Ishikawa (cell line): ENCODE measurements at regions not wholly inside any gene's neighbourhood (a gene's known extent, or its start where the extent isn't known, plus 50 kb on each side); places are given as distances from the start of the nearest gene placed in this dataset.

Experiments
- CEBPB ChIP-seq: IDR thresholded peaks from 2 replicates; pipeline ENCODE4 v1.6.1; 2012
- CREB1 ChIP-seq: IDR thresholded peaks from 2 replicates; pipeline ENCODE4 v1.6.1; 2012; ENCODE audit warnings: low read depth
- EGR1 ChIP-seq: IDR thresholded peaks from 2 replicates; pipeline ENCODE4 v1.6.1; 2012
- EP300 ChIP-seq: IDR thresholded peaks from 2 replicates; pipeline ENCODE4 v1.6.1; 2012; ENCODE audit warnings: borderline replicate concordance
- FOXM1 ChIP-seq: IDR thresholded peaks from 2 replicates; pipeline ENCODE4 v1.6.1; 2012; ENCODE audit warnings: low read depth, borderline replicate concordance
- MAX ChIP-seq: IDR thresholded peaks from 2 replicates; pipeline ENCODE4 v1.6.1; 2012
- NFIC ChIP-seq: IDR thresholded peaks from 2 replicates; pipeline ENCODE4 v1.6.1; 2012
- RAD21 ChIP-seq: IDR thresholded peaks from 2 replicates; pipeline ENCODE4 v1.6.1; 2012; ENCODE audit warnings: low read depth
- REST ChIP-seq: IDR thresholded peaks from 2 replicates; pipeline ENCODE4 v1.6.1; 2012; ENCODE audit warnings: low read depth, mild to moderate bottlenecking
- TAF1 ChIP-seq: IDR thresholded peaks from 2 replicates; pipeline ENCODE4 v1.6.1; 2012; ENCODE audit warnings: low read depth, mild to moderate bottlenecking
- TCF12 ChIP-seq: IDR thresholded peaks from 2 replicates; pipeline ENCODE4 v1.6.1; 2012; ENCODE audit warnings: low read depth
- USF1 ChIP-seq: IDR thresholded peaks from 2 replicates; pipeline ENCODE4 v1.6.1; 2012
- YY1 ChIP-seq: IDR thresholded peaks from 2 replicates; pipeline ENCODE4 v1.6.1; 2012; ENCODE audit warnings: low read depth
- ZBTB7A ChIP-seq: IDR thresholded peaks from 2 replicates; pipeline ENCODE4 v1.6.1; 2012; ENCODE audit warnings: low read depth

- no peak for TF ChIP-seq CREB1
- no peak for TF ChIP-seq EGR1
- no peak for TF ChIP-seq EP300
- no peak for TF ChIP-seq USF1
- TF ChIP-seq ZBTB7A: no peak
- no peak for TF ChIP-seq TAF1
- no peak for TF ChIP-seq NFIC
- TF ChIP-seq CEBPB: no peak
- no peak for TF ChIP-seq YY1
- TF ChIP-seq FOXM1: no peak
- no peak for TF ChIP-seq TCF12
- no peak for TF ChIP-seq REST
- TF ChIP-seq MAX: no peak
- no peak for TF ChIP-seq RAD21
Measured at GRCh38 chr11:76259299-76259908, 53.1 kb upstream of the WNT11 start.
